Activated naive CD4-positive, alpha-beta T cell treated with Interleukin-2 at 50 U/mL for 16 hours (primary cell): ENCODE measurements at regions not wholly inside any gene's neighbourhood (a gene's known extent, or its start where the extent isn't known, plus 50 kb on each side); places are given as distances from the start of the nearest gene placed in this dataset.

Experiments used
- DNase-seq: peaks from one replicate; pipeline ENCODE4 v3.0.0-alpha.2; 2020

DNA sequence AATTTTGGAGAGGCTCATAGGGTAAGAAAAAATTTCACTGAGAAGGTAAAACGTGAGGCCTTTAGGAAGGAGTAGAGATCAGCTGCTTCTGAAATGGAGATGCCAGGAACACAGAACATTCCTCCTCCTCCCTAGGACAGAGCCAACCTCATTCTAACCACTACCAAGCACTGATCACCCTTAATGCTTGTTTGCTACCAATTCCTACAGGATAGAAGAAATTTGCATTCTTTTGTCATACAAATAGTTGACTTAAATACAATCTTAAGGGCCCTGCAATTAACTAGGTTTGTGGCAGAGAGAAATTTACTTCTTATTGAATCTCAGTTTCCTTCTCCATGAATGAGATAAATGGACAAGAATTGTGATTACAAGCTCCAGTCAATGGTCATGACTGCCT is 780.2 kb upstream of the WWC1 start:
- DNase-seq = no peak

DNA sequence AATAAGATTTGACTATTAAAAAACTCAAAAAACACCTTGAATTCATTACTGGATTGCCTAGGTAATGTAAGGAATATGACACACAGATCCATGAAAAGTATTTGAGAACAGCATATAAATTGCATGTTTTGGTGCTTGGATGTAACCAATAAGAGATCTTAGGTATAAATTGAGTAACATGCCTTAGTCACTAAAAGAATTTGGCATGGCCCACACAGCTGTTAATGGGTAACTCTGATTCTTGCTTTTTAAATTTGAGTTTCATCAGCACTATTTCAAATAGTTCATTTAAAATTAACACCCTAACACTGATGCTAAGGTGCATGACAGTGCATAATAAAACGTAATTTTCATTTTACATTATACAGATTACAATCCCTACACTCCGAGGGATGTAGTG is 779.3 kb upstream of the WWC1 start:
- DNase-seq = no peak

GRCh38 chr5:167513381-167513780 is 778.1 kb upstream of the WWC1 start:
- DNase-seq = no peak

GRCh38 chr5:167514461-167514860 is 777.0 kb upstream of the WWC1 start:
- DNase-seq = no peak

- DNase-seq = no peak
These were observed 766.4 kb upstream of the WWC1 start for GRCh38 chr5:167525004-167525403.

DNA sequence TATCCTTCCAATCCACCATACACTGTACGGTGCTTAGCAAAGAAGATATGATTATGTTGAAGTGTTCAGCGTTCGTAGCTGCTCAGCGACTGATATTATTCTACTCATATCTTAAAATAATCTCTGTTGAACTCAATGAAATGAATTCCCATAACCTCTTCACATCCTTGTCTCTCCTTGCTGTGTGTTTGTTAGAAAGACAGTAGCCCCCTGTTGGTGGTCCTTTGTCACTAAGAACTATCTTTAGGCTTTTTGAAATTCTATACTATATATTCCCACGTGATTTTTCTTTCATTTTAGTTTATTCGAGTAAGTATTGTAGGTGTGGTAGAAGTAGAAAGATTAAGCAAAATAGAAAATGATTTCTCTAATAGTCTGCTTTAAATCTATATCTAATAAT is 762.8 kb upstream of the WWC1 start:
- DNase-seq = no peak

DNA sequence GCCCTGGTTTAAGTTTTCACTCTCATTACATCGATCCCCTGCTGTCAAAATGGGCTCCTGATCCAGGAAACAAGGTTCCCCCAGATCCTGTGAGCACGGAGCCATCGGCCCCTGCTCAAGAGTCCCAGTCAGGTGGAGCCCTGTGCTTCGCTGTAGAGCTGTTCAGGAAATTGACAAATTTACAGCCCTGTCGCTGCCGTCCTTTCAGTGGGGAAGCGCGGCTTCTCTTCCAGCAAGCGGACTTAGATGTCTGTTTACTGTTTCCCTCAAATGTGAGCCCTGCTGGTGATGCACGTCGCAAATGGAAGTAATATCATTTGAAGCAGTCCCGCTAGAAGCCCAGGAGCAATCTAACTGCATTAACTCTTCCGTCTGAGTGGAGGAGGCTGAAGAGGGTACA is 760.9 kb upstream of the WWC1 start:
- no peak for DNase-seq

DNA sequence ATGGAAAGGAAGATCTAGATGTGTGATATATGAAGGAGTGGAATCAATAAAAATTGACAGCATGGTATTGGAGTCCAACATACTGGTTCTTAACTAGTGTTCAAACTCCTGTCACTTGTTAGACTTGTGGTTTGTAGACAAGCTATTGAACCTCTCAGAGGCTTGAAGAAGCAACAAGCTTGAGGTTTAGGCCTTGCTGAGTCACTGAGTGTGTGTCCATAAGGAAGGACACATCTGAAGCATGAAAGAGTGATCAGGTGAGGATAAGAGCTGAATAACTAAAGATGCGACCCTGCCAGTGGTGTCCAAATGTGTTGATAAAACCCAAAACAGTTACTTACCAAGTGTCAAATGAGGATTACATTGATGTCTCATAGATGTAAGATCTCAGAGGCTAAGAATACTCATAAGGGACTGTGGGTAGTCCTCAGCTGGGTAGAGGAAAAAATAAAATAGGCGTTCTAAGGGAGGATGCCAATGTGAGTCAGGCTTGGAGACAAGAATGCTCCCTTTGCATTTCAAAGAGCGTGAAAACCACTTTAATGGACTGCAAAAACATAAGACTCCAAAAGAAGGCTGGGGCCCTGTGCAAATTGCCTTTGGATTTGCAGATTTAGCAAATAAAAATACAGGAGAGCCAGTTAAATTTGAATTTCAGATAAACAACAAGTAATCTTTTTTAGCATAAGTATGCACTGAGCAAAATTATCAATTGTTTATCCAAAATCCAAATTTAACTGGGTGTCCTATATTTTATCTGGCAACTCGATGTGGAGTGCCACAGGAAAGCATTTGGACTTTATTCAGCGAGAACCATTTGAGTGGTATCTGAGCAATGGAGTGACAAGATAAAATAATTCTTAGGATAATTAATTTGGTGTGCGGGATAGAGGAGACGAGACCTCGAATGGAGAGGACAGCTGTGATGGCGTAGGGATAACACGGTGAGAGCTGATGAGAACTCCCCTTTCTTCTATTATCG is 757.3 kb upstream of the WWC1 start:
- DNase-seq = no peak

DNA sequence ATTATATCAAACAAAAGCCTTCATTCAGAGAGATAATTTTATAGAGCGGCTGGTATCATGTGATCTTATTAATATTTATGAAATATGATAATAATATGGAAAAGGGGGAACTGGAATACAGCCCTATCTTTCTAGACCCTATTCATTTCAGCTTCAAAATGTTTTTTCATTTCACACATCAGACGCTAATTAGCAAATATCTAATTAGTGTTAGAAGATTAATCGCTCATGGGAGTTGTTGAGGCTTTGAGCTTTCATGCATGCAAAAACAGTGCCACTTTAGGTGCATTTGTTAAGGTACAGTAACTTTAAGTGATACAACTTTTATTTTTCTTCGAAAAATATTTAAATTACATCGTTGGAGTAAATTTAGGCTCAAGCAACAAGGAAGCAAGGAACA is 751.7 kb upstream of the WWC1 start:
- no peak for DNase-seq

DNA sequence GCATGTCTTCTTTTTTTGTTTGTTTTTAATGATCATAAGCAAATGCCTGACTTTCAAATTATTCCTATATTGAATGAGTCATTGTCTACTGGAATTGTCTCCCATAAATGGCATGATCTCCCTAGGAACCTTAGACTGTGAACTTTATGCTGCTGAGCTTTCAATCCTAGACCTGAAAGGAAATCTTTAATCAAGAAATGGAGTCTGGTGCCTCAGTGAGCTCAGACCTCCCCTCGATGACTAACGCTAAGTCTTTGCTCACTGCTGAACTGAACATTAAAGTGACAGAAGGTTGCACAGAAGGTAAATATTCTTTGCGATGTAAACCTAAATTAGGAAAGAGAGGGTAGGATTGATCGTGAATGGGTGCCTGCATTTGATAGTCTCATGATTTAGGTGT is 745.2 kb upstream of the WWC1 start:
- no peak for DNase-seq

DNA sequence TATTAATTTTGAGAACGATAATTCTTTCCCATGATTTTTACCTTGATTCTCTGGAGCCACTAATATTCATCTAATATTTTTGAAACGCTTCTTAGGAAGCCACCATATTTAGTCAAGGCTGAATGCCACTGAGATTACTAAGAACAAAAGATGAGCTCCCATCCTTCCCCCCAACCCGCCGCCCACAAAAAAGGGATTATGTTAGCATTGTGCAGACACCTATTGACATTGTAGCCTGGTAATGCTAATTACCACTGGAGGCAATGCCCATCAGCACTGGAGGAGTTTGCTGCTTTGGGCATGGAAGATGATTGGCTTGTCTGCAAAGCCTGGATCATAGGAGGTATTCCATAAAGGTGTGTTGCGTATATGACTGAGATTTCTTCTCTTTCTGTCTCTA is 739.1 kb upstream of the WWC1 start:
- DNase-seq = no peak

DNA sequence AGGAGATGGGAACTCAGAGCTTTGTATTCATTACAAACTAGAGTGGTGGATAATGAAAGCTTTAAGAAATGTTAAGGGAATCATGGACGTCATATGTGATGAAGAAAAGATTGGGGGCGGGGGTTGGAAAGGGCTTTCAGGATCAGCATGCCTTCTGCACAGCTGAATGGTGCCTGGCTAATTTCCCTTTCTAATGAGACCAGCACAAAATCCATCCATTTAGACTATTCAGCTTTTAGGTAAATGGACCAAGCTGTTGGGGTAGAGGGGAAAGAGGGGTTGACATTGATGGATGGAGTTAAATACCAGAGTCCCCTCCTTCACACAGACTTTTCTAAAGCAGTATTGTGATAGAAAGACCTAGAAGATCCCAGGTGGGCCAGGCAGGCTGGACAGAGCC is 737.9 kb upstream of the WWC1 start:
- no peak for DNase-seq

DNA sequence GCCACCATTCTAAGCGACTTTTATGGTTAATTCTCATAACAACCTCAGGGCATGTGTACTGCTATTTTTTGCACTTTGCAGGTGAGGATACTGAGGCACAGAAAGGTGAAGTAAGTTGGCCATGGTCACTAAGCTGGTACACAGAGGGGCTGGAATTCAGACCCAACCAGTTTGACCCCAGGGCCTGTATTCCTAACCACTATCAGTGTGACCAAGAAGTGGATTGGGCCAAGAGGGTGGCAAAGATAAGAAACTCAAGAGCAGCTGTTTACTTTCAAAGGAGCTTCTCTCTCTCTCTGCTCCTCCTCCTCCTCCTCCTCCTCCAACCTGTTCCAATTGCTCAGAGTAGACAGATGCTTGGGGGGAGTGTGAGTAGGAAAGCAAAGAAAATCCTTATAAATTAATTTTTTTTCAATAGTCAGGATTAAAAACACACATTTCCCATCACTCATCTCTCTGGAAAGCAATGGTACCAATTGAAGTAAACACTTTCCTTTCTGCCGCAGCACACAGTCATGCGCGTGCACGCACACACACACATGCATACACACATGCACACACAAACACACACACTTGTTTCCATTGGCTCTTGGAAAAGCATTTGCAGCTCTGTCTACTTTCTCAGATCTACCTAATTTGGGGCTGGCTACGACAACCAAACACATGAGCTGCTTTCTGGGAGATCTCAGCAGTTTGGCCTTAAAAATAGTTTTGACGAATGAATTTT is 736.7 kb upstream of the WWC1 start:
- DNase-seq = no peak

DNA sequence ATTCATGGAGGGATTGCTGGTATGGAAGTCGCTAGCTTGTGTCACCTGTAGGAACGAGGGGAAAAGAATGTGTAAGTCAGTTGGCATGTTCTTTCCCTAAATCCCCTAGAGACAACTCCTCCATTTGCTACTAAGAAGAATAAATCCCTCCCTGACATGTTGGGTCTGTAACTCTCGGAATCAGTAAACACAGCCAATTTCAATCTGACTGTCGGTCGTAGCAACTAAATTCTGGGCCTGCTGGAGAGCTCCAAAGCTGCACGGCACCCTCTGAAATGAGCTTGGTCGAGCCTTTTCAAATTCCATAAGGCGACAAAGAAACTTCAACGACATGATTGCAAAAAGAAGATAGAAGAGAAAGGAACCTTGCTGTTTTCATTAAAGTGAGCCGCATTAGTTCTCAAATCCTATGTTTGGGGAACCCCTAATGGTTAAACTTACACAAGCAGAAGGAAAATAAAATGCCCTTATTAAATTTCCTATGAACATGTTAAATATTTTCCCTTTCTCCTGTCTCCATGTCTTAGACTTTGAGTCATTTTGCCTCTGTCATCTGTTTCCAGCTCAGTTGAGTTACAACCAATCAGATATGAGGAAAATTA is 735.8 kb upstream of the WWC1 start:
- DNase-seq = no peak

DNA sequence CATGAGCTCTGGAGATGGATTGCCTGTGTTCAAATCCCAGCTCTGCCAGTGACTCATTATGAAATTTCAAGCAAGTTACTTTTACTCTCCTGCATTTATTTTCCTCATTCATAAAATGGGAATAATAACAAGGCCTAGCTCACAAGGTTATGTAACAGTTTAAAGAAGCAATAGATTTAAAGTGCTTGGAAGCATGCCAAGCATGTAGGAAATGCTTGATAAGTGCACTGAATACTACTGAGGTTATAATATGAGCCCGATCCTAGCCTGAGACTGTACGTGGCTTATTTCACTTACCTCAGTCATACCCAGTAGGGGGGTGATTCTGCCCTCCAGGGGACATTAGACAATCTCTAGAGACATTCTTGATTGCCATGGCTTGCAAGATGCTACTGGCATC is 734.1 kb upstream of the WWC1 start:
- DNase-seq = no peak

DNA sequence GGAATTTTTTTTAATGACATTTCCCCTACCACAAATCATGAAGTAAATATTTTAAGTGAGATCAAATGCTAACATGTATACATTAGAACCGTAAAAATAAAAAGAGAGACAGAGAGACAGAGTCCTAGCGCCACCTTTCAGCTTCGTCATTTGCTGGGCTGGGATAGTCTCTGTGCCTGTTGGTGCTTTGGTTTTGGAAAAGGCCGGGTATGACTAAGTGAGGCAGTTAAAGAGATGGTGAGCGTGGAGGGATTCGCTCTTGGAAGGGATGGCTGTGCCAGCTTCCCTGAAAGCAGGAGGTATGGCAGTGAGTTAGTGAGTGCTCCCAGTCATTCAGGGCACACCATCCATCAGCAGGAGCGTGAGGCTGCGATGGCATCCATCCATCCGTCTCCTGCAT is 729.6 kb upstream of the WWC1 start:
- DNase-seq = no peak

DNA sequence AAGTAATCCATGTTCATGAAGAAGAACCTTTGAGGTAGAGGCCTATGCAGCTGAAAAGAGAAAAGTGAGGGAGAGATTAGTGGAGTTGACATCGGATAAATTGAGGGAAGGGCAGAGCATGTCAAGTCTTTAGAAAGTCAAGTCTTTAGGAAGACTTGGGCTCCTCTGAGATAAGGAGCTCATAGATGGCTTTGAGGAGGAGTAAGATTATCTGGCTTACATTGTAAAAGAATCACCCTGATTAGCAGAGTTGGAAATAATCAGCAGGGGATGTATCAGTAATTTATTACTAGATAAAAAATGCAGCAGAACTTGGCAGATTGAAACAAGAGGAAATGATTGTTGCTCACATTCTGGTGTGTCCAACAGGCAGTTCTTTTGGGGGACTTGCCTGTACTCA is 727.2 kb upstream of the WWC1 start:
- DNase-seq = no peak

GRCh38 chr5:167565189-167565954 is 726.1 kb upstream of the WWC1 start:
- DNase-seq = no peak

DNA sequence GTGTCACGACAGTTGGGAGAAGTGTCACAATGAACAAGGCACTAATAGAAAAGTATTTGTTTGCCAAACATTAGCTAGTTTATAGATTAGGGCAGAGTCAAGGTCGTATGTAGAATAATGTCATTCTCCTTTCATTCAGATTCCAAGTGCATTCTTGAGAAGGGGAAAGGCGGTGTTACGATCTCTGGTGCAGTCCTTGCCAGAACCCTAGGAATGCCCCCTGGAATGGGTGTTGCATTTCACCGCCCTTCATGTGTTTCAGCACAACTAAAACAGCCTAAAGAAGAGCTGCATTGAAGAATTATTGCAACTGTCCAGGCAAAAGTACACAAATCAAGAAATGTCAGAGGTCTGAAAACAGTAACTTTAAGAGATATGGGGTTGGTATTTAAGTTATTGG is 721.0 kb upstream of the WWC1 start:
- DNase-seq = no peak

DNA sequence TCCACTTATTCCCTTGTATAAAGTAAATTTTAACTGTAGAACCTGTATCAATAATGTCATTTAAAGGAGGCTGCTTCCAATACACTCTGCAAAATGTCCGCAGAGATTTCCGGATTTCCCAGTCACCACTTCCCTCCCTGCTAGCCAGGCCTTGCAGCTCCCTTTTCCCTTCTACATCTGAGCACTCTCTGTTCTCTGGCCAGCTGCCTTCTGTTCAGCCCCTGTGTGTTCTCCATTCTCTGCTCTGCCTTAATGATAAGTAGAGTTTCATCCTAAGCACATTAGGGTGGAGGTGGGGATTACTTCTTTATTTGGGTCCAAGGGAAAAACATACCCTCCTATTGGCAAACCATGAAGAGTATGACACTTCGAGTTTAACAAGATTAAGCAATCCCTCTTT is 719.6 kb upstream of the WWC1 start:
- no peak for DNase-seq

GRCh38 chr5:167573370-167574127 is 717.9 kb upstream of the WWC1 start:
- no peak for DNase-seq

- DNase-seq = no peak
These were observed 717.0 kb upstream of the WWC1 start for GRCh38 chr5:167574464-167574863.
